HG03558 (cell line): ENCODE measurements at regions not wholly inside any gene's neighbourhood (a gene's known extent, or its start where the extent isn't known, plus 50 kb on each side); places are given as distances from the start of the nearest gene placed in this dataset.

Experiments used
- ATAC-seq: cut with Tn5 transposase; IDR thresholded peaks from one replicate; pipeline ENCODE4 v1.9.1; 2021; ENCODE audit warnings: moderate number of reproducible peaks; ENCODE audit not compliant: unreplicated experiment; ENCODE audit errors: extremely low read depth

DNA sequence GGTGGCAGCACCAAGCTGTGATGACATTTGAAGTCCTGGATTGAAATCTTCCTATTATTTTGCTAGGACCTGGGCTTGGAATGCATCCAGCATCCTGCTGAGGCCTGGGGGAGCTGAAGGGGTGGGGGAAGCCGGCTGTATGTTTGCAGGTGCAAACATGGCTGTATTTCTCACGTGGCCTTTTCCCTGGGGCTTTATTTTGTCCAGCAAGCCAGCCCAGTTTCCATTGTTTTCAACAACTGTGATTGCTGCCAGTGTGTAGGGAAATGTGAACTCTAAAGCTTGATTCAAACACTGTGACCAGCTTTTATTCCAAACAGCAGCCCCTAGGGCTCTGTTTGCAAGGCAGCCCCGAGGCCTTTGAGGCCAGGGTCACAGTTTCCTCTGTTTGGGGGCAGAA lies 683.0 kb downstream of the DHX35 start:
- no peak for ATAC-seq

DNA sequence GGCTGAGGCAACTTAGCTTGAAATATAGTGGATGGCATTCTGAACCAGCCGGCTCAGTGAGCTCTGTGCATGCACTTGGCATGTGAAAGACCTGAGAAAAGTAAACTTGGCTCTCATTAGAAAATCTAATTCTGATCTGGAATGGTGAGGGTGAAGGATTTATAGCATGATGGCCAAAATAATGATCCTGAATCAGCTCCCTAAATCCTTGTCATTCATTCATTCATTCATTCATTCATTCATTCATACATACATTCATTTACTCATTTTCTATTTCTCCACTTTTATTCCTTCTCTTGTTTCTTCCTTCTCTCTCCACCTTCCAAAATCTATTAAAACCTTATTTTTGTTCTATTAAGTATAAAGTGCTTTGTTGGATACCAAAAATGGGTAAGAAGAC lies 681.1 kb downstream of the DHX35 start:
- ATAC-seq: no peak

DNA sequence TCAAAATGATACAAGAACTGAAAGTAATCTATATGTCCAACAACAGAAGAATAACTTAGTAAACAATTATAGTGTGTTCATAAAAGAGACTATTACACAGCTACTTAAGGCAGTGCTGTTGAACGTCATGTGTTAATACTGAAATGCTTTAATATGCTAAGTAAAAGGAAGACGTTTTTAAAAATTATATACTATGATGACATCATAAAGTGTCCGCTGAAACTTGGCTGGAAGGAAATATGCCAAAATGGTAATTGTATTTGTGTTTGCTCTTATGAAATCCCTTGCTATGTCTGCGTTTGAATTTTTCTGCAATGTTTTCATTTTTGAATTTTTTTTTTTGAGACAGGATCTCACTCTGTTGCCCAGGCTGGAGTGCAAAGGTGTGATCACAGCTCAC lies 679.3 kb downstream of the DHX35 start:
- ATAC-seq: no peak

DNA sequence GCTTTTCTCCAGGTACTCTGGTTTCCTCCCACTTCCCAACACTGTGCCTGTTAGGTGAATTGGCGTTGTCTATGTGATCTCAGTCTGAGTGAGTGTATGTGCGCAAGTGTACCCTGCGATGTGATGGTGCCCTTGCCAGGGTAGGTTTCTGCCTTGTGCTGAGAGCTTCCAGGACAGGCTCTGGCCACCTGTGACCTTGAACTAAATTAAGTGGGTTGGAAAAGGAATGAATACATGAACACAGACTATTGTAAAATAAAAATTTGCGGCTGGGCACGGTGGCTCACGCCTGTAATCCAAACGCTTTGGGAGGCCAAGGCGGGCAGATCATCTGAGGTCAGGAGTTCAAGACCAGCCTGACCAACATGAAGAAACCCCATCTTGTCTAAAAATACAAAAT lies 678.0 kb downstream of the DHX35 start:
- no peak for ATAC-seq

DNA sequence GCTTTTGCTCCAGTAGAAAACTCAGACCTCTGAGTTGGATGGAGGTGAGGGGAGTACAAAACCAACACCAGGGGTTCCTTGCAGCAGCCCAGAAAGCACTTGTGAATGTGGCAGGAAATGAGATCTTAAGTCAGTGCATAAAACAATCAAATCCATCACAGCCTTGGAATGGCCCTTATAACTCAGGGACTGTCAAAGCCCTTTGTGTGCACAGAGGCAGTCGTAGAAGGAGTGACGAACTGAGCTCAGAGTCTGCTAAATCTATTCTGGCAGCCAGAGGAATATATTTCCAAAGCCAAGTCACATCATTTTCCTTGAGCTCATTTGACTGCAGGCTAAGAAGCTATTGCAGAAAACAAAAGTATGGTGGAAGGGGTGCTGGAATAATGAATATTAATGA lies 676.6 kb downstream of the DHX35 start:
- no peak for ATAC-seq

DNA sequence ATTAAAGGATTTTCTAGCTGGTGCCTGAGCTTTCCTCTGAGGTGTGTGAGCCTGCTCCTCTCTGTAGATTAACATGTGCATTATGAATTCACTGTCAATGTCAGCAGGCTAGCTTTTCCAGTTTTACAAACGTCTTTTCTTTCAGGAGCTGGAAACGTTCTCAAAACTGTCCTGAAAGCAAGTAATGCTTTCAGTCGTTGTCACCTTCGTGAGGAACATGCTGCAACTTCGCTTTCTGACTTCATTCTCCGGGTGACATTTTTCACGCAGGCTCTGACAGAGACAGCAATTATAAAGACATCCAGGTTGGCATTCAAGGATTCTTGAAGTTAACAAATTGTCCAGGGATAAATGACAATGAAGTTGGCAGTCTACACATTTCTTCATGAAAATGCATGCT lies 671.5 kb downstream of the DHX35 start:
- ATAC-seq: no peak

DNA sequence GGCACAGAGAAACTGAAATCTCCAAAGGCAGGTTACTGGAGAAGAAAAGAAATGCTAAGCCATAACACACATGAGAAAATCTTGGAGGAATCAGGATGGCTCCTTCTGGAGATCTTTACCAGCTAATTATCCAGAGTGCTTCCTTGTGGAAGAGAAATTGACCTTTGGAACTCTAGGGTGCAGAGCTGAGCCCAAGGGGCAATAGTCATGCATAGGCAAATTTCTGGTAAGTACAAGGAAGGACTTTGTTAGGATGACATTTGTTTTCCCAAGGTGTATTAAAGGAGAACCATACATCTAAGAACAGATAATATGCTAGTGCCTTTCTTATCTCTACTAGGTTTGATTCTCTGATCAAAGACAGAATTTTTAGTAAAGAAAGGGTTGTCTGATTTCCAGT lies 670.6 kb downstream of the DHX35 start:
- no peak for ATAC-seq

DNA sequence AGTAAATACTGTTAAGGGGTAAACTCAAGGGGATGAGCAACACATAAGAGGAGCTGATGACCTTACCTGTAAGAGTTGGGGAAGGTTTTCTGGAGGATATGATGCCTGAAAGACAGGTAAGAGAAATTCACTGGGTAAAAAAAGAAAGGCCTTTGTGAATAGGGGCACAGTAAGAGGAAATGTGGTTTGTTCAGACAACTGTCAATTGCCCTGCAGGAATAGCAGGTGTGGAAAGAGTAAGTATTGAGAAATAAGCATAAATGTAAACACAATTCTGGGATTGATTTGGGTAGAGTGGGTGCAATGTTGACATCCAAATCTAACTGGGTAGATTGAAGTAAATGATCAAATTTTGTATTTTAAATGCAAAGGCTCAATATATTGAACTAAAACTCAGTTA lies 670.0 kb downstream of the DHX35 start:
- no peak for ATAC-seq

DNA sequence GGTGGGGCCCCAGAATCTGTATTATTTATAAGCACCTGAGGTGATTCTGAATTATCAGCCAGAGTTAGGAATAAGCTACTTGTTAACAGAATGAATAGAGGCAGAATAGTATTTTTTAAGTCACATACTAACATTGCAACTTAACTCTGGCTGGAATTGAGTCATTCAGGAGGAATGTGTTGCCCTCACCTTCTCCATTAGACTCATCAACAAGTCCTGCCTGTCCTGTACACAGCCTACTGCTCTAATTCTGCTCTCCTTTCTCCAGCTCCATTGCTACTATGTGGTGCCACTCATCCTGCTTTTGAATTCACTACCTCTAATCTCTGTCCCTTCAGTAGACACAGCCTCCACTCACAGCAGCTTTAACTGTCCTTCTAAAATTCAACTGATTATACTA lies 669.4 kb downstream of the DHX35 start:
- no peak for ATAC-seq

DNA sequence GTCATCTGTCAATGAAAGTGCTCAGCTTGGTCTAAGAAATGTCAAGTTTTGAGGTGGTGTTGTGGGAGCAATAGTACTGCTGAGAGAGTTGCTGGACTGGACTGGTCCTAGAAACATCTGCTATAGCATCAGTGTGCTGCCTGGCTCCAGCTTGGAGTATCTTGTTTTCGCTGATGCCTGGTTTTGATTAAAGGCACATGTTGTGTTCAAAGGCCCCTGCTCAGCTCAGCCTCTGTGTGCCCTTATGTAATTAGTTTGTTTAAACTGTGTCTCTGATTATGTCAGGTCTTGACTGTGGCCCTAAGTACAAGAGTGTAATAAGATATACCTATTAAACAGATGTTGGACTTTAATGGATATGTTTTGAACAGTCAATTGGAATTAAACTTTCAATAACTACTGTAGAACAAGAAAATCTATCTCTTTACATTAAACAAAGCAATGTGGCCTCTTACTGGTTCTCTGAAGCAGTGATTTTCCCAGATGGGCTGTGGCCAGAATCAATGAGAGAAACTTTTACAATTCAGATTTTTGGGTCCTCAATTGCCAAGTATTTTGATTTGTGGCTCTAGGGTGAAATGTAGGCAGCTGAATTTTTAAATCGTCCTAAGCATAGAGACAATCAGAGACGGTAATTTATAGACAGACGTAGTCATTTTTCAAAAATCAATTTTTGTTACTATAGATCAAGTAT lies 668.2 kb downstream of the DHX35 start:
- no peak for ATAC-seq

DNA sequence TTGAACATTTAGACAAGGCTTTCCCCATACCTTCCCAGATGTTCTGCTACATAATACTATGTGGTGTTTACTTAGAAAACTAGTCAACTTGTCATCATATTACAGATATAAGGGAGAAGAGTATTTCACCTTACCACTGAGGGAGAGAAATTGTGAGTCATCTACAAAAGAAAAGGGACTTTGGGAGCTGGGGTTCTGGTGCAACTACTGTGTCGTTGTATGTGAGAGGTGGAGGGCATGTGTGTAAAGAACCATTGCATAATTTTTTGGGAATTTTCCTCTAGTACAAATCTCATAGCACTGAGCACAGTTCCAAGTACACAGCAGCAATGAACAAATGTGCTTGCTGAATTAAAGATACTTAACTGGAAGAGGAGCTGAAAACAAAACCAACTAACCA lies 665.6 kb downstream of the DHX35 start:
- no peak for ATAC-seq

DNA sequence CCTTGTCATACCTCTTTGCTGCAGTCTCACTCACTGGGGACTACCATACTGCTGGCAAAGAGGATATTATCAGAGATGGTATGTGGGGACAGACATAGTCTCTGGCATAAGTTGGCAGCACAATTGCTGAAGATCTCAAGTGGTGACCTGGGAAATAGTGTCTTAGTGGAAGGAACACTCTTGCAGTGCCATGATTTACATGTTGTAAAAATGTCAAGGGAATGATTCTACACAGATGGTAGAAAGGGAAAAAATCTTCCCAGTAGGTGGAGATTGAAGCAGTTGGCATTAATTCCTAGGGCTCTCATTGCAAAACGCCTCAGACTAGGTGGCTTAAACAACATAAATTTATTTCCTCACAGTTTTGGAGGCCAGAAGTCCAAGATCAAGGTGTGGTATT lies 662.2 kb downstream of the DHX35 start:
- no peak for ATAC-seq

DNA sequence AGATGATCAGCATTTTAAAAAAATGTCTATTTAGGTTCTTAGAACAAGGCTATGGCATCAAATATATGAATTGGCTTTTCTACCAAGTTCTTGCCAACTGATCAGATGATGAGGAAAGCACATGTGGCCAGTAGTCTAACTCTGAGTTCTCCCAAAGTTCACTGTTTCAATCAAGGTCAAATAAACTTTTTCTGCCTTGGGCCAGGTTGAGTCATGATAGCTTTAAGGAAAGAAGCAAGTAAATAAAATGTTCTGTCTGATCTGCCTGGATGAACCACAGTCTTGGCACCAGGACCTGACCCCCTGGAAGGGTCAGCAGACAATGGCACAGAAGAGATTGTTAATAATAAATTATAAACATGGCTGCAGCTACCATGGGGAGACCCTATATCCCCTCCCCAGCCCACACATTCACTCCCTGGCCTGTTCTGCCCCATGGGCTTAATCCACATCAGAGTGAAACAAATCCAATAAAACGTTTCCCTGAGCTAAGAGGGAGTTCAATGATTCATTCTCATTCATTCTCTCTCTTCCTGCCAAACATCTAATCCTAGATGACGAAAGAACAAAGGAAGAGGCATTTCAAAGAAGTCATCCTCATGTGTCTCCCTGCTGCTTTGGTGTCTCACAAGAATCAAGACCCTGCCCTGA lies 661.6 kb downstream of the DHX35 start:
- no peak for ATAC-seq

DNA sequence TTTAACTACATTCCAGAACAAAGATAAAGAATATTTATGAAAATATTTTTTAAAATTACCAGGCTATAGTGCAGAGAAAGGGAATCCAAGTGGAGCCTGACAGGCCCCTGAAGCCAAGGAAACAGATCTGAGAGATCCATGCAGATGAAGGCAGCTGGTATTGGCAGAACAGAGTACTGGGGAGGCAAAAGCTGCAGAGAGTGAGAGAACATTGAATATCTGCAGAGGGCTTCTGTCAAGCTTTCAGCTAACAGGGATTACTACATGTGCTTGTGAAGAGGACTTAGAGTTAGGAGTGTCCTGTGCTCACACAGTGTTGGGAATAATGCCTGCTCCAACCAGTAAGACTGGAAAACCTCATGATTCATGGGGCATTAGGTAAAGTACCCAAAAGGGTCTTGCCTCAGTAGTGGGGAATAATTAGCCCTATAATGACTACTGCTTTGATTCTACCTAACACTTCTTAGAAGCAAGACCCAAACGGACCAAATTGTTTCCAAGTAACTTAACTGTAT lies 657.2 kb downstream of the DHX35 start:
- ATAC-seq: no peak

DNA sequence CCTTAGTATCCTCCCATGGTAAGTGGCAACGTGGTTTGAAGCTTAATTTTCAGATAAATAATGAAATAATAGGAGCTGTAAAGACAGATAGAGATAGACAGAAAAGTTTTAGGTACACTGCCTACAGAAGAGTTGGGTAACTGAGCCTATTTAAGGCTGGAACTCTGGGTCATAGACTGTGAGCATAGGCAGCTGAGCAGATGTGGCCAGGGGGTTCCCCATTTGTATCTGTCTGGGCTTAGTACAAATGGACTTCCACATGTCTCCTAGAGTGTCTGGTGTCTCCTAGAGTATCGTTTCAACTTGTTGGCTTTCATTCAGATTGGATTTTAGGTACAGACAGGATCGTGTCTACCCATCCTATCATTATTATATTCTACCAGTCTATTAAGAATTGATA lies 649.8 kb downstream of the DHX35 start:
- no peak for ATAC-seq

DNA sequence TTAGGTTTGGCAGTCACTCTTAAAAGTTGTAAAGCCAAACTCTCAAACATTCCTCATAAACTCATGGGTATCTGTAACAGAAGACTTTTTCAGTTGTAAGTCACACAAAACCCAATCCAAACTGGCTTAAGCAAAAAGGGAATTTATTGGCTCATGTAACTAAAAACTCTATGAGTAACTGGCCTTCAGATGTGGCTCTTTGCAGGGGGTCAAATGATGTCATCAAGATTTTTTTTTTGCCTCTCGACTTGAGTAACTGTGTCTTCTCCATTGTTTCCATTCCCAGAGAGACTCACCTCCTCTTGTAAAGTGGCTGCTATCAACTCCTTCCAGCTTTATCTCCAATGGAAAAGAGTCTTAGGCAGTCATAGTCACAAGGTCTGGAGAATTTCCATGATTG lies 645.0 kb downstream of the DHX35 start:
- ATAC-seq: no peak

DNA sequence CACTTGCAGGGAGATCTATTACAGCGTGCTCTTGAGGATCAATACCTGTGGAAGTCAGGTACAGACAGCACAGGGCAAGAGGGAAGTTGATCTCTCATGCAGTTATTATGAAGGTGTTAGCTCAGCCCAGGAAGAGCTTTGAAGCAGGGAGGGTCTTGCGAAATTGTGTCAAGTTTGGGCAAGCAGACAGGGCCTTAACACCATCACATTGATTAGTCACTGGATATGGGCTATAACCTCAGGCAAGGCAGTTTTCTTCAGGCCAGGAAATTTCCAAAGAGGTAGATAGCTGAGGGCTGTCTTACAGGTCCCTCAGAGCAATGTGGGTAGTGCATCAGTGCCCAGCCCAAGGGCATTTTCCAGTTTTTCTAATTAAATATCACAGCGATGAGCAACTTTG lies 643.8 kb downstream of the DHX35 start:
- no peak for ATAC-seq

DNA sequence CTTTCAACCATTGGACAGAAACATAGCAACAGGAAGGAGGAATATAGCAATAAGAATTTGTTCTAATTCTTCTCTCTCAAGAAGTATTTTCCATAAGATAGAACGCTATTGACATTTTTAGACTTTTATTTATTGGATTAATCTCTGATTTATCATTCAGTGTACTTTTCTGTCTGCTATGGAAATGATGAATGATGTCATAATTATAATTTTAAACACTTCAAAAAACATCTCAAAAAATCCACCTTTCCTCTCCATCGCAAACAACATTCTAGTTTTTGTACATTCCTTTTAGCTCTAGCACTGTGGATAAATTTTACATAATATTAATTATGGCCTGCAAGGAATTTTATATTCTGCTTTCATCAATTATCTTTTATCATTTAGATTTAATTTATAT lies 643.2 kb downstream of the DHX35 start:
- no peak for ATAC-seq

DNA sequence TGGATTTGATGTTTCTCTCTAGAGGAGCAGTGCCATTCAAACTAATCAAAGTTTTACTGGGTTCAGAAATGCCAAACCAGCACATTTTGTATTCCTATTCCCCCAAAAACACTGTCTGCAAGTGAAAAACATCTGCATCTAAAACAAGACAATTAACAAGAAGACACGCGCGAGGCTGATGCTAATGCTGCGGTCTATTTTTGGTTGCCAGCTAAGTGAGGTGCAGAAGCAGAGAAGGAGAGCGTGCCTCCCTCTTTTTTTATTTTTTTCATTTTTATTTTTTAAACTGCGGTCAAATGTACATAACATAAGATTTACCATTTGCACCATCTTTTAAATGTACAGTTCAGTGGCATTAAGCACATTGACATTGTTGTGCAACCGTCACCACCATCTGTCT lies 641.1 kb downstream of the DHX35 start:
- no peak for ATAC-seq

DNA sequence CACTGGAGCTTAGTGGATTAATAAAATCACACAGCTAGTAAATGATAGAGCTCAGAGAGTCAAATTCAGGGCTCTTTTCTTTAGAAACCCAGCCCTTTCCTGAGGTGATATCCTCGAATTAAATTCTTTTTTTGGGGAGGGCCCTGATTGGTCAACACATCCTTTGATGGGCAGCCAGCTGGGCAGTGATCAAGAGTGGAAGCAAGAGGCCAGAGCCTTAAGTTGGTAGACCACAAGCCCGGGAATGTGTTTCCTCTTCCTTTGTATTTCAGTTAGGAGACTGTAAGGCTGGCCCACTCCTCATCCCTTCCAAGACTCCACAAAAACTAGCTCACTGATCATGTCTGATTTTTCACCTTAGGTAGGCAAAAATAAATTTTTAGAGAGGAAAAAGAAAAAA lies 640.5 kb downstream of the DHX35 start:
- ATAC-seq: no peak

DNA sequence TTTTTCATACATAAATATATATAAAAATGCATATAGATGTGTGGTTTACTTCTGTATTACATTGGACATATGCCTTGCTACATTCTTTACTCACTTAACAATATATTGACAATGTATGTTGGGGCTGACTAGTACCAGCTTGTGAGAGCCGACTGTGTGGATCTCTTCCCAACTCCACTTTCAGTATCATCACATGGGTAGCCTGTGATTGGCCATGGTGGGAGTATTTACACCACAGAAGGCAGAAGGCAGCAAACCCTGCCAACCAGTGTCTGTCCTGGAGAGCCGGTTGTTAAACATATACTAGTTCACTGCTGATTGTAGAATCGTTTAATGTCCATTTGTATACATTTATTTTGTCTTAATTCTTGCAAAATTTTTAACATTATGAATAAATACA lies 638.7 kb downstream of the DHX35 start:
- ATAC-seq: no peak

DNA sequence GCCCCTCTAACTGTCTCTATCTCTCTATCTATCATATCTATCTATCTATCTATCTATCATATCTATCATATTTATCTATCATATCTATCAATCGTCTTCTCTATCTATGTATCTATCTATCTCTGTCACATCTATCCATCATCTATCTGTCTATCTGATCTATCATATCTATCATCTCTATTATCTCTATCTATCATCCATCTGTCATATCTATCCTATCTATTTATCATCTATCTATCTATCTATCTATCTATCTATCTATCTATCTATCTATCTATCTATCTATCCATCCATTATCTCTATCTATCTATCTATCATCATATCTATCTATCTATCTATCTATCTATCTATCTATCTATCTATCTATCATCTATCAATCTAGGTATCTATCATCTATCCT lies 638.0 kb downstream of the DHX35 start:
- no peak for ATAC-seq
